K562 (cell line): ENCODE measurements at regions not wholly inside any gene's neighbourhood (a gene's known extent, or its start where the extent isn't known, plus 50 kb on each side); places are given as distances from the start of the nearest gene placed in this dataset.

Experiments used
- ATAC-seq: fragments of 200-7000 bp; cut with Tn5 transposase; 3 replicates; pipeline ENCODE4 v1.9.1; 2020; ENCODE audit warnings: moderate library complexity
- BruUV-seq: library from RNA; stranded (reverse); fragments of 400-500 nt; replicated peaks from 2 replicates; lab custom pipeline; 2021; lab: Mats Ljungman, UMichigan
- CTCF ChIA-PET: fragments of 300-600 bp; formaldehyde crosslinking; extraction: SDS; loops from one replicate; lab custom pipeline; 2021; ENCODE audit warnings: low intra/inter-chr PET ratio; lab: Yijun Ruan, JAX
- POLR2A ChIA-PET: fragments of 300-600, 350-650 bp; sonication (Branson Sonifier 250); formaldehyde crosslinking; extraction: SDS; loops from one replicate; lab custom pipeline; 2021; ENCODE audit warnings: antibody characterized with exemption, inconsistent platforms; lab: Yijun Ruan, JAX
- DNase-seq, 4 experiments: peaks; one replicate each; pipeline versions ENCODE4 v3.0.0 to v3.0.0-alpha.2; 2011 to 2018; ENCODE audit warnings: low spot score in 3 of 4, mixed read lengths in 3 of 4; ENCODE audit errors: extremely low read depth in 1 of 4
- FAIRE-seq: peaks from 2 replicates; lab custom pipeline; 2011; peaks lifted over from hg19 to GRCh38; lab: Jason Lieb, UNC
- H2AFZ ChIP-seq: 2 replicates; pipeline ENCODE4 v1.6.0; 2011; ENCODE audit warnings: low read depth, low read length, control low read depth, inconsistent platforms
- H3K27ac ChIP-seq: fragments of 200-600 bp; 3 replicates; pipeline ENCODE4 v1.8.0; 2011; ENCODE audit warnings: low read depth, mild to moderate bottlenecking, control low read depth, inconsistent platforms, low read length, moderate library complexity, mixed read lengths; ENCODE audit errors: extremely low read depth
- H3K27me3 ChIP-seq, 2 experiments: fragments of 300-600 bp in 1 of 2; 2 replicates in 1 of 2; 3 replicates in 1 of 2; pipeline versions ENCODE4 v1.6.0 to v1.8.0; 2011; ENCODE audit warnings: inconsistent platforms in 2 of 2, low read length in 2 of 2, mild to moderate bottlenecking in 1 of 2, mixed read lengths in 1 of 2, moderate library complexity in 1 of 2; ENCODE audit not compliant: control insufficient read depth in 2 of 2, insufficient read depth in 2 of 2
- H3K36me3 ChIP-seq: fragments of 300-600 bp; 3 replicates; pipeline ENCODE4 v1.8.0; 2011; ENCODE audit warnings: mild to moderate bottlenecking, low read length, inconsistent platforms; ENCODE audit not compliant: control insufficient read depth, insufficient read depth
- H3K4me1 ChIP-seq, 2 experiments: fragments of 200-600 bp in 1 of 2; replicated peaks in 1 of 2; 2 replicates in 1 of 2; 3 replicates in 1 of 2; pipeline versions ENCODE4 v1.5.1 to v1.8.0; 2011; ENCODE audit warnings: inconsistent platforms in 2 of 2, low read length in 2 of 2, mild to moderate bottlenecking in 1 of 2, mixed read lengths in 1 of 2, moderate library complexity in 1 of 2; ENCODE audit not compliant: control insufficient read depth in 2 of 2, insufficient read depth in 2 of 2
- H3K4me2 ChIP-seq: 2 replicates; pipeline ENCODE4 v1.6.1; 2011; ENCODE audit warnings: low read length, control low read depth, inconsistent platforms, mixed read lengths; ENCODE audit not compliant: insufficient read depth
- H3K4me3 ChIP-seq: fragments of 200-600 bp; sonication (generic), shearing (Covaris generic); 2 replicates; pipeline ENCODE4 v1.5.1; 2016; ENCODE audit warnings: control low read depth, inconsistent platforms
- H3K79me2 ChIP-seq: fragments of 200-600 bp; 3 replicates; pipeline ENCODE4 v1.8.0; 2011; ENCODE audit warnings: low read length, inconsistent platforms; ENCODE audit not compliant: control insufficient read depth, insufficient read depth
- H3K9ac ChIP-seq, 2 experiments: 2 replicates each; pipeline versions ENCODE4 v1.6.0 to v1.6.1; 2011; ENCODE audit warnings: low read depth in 2 of 2, low read length in 2 of 2, control low read depth in 1 of 2, inconsistent platforms in 1 of 2, mild to moderate bottlenecking in 1 of 2, mixed read lengths in 1 of 2; ENCODE audit not compliant: insufficient read depth in 1 of 2
- H3K9me1 ChIP-seq: one replicate; pipeline ENCODE4 v1.6.0; 2011; ENCODE audit warnings: inconsistent platforms, mild to moderate bottlenecking, low read length, moderate library complexity; ENCODE audit not compliant: control insufficient read depth, insufficient read depth
- H3K9me3 ChIP-seq: replicated peaks from 2 replicates; pipeline ENCODE4 v1.5.1; 2011; ENCODE audit warnings: low read depth, low read length, inconsistent platforms; ENCODE audit not compliant: control insufficient read depth, insufficient read depth
- H4K20me1 ChIP-seq: replicated peaks from 2 replicates; pipeline ENCODE4 v1.6.1; 2011; ENCODE audit warnings: low read length, inconsistent platforms, mixed read lengths; ENCODE audit not compliant: control insufficient read depth, insufficient read depth
- CCNT2 ChIP-seq: IDR thresholded peaks from 2 replicates; pipeline ENCODE4 v1.6.1; 2011; ENCODE audit warnings: borderline replicate concordance, low read depth, mild to moderate bottlenecking, moderate library complexity, mixed read lengths, low read length; ENCODE audit not compliant: insufficient read length; ENCODE audit errors: extremely low read depth
- ZBTB40 ChIP-seq, 2 experiments: fragments of 450-650 bp in 1 of 2; sonication (generic) in 1 of 2; formaldehyde crosslinking in 1 of 2; IDR thresholded peaks; 2 replicates each; pipeline versions ENCODE4 v1.7.1 to v1.9.0; 2016 to 2022; ENCODE audit warnings: inconsistent platforms in 1 of 2, mild to moderate bottlenecking in 1 of 2, missing genetic modification reagents in 1 of 2
- WGBS: fragments of 100-300 bp; shearing (Covaris generic); methylation state at CpG from one replicate; pipeline ENCODE4 v1.1.6; 2016; ENCODE audit warnings: low coverage, mixed read lengths; ENCODE audit not compliant: insufficient coverage; ENCODE audit errors: missing lambda C conversion rate; 5-methylcytosine and 5-hydroxymethylcytosine counted together
- in situ Hi-C: fragments of 300-500 bp; cut with MboI; formaldehyde crosslinking; loops from 4 replicates; pipeline ENCODE4 v1.15.0; 2018; ENCODE audit warnings: inconsistent platforms, mixed read lengths
- intact Hi-C: fragments of 100-400 bp; cut with micrococcal nuclease; formaldehyde crosslinking; loops from 2 replicates; pipeline ENCODE4 v1.14.2; 2022

GRCh38 chr14:58709949-58710348 lies 72.2 kb downstream of the DACT1 start:
- Histone ChIP-seq H3K4me2 (no peak overlapping the region), H3K27me3 (no peaks in the 10 kb centered on the region), H3K36me3 (no peaks in the 10 kb centered on the region), H3K27ac (no peak overlapping the region), H3K9ac (no peak overlapping the region), H2AFZ (no peak overlapping the region), H4K20me1 (no peaks in the 10 kb centered on the region), H3K4me3 (no peak overlapping the region), H3K79me2 (no peaks in the 10 kb centered on the region), H3K9me3 (no peaks in the 10 kb centered on the region), H3K9me1 (no peaks in the 10 kb centered on the region), H3K4me1 (peaks cover 0 to 4% of the 10 kb centered on the region in 2 experiments; a peak in 2 of 5 replicates)
- in situ Hi-C loops, result no loop called here
- WGBS, result 4% methylated on average over 2 of the region's 2 CpGs
- POLR2A ChIA-PET, result no interaction called here
- ATAC-seq (no peak), FAIRE-seq (no peak), DNase-seq (no peak)
- BruUV-seq, result no TSS peak
- CTCF ChIA-PET, result no interaction called here
- intact Hi-C loops, result no loop called here
- TF ChIP-seq CCNT2, result no peak
- peak; percentile 69 for TF ChIP-seq ZBTB40 (IDR thresholded peaks at IDR 0.05)
- no peak for TF ChIP-seq ZBTB40 (CRISPR knock-in tag; IDR thresholded peaks at IDR 0.05)
